SH-SY5Y (cell line): ENCODE measurements at regions not wholly inside any gene's neighbourhood (a gene's known extent, or its start where the extent isn't known, plus 50 kb on each side); places are given as distances from the start of the nearest gene placed in this dataset.
A peak's percentile ranks its signal among the peaks of the same experiment; 100 is the strongest.

ENCODE experiments used
- GATA2 ChIP-seq: IDR thresholded peaks from 2 replicates; pipeline ENCODE4 v1.6.1; 2011; ENCODE audit warnings: mild to moderate bottlenecking, low read depth, low read length
- GATA3 ChIP-seq: IDR thresholded peaks from 2 replicates; pipeline ENCODE4 v1.6.1; 2011; ENCODE audit warnings: low read depth, mild to moderate bottlenecking, low read length, moderate library complexity

DNA sequence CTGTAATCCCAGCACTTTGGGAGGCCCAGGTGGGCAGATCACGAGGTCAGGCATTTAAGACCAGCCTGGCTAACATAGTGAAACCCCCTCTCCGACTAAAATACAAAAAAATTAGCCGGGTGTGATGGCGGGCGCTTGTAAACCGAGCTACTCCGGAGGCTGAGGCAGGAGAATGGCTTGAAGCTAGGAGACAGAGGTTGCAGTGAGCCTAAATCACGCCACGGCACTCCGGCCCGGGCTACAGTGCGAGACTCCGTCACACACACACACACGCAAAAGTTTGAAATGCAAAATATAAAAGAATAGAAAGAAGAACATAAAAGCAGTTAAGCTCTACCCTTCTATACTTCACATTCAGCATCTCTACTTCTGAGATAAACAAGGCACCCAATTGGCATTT, 1165.9 kb upstream of the CNTN5 start:
- TF ChIP-seq GATA2: no peak
- no peak for TF ChIP-seq GATA3

DNA sequence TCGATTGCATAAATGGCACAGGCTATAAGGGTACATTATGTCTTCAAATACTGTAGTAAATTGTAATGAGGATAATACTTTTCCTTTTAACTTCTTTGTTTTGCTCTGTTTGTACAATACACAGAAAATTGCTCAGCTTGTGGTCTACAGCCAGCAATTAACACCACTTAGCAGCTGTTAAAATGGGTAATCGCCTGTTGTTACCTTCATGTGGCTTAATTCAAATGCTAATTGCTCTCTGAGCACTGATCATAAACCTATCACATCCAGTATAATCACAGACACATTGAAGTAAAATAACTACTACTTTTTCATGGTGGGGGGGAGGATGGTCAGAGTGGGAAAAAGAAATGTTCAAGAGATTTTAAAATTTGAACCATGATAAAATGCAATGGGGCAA, 1164.1 kb upstream of the CNTN5 start:
- TF ChIP-seq GATA3: no peak
- no peak for TF ChIP-seq GATA2

DNA sequence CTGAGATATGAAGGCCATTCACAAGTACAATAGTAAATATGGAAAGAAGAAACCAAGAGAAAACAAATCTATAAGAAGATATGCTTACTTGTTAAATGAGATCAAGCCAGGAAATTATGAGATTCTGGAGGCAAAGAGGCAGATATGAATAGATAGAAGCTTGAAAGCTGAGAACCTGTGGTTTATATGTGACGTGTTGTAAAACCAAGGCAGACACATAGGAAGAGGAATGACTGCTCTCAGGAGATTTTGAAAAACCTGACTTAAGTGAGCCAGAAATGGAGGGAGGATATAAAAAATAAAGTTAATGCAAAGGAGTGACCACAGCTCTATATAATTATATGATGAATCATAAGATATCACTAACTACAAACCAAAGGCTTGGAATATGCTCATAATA, 1160.5 kb upstream of the CNTN5 start:
- TF ChIP-seq GATA3: no peak
- no peak for TF ChIP-seq GATA2

DNA sequence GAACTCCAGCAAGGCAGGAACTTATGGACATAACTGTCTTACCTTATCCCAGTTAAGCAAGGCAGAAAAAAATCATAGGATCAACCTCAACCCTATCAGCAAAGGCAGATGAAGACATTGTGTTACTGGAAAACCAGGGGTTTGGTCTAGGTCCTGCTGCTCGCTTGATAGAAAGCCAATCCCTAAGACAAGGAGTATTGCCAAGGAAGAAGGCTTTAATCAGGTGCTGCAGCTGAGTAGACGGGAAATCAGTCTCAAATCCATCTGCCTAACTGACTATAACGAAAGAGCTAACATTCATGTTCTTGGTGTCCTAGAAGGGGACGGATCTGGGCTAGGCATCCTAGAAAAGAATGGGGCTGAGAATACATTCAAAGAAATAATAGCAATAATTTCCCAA, 1158.7 kb upstream of the CNTN5 start:
- no peak for TF ChIP-seq GATA2
- no peak for TF ChIP-seq GATA3

DNA sequence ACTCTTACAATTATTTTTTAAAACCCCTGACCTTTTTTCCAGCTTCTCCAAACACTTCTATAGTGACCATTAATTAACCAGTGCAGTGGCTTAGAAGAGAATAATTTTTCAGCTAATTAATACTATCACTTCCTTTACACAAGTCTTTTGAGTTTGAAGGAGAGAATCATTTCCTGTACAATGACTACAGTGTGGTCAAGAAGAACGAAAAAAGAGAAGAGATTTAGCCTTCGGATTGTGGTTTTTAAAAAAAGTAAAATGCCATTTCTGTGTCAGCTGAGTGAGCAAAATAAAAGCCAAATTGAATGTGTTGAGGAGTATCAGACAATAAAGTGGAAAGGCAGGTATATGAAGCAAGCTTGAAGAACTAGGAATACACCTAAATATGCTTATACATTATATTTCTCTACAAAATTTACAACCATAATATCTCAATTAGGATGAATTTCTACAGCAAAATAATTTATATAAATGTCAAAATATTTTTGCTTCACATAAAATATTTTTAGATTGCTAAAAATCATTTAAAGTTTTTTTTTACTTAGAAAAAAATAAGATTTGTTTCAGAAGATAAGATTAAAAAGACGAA, 1155.2 kb upstream of the CNTN5 start:
- TF ChIP-seq GATA3 (no peak), GATA2 (no peak)

DNA sequence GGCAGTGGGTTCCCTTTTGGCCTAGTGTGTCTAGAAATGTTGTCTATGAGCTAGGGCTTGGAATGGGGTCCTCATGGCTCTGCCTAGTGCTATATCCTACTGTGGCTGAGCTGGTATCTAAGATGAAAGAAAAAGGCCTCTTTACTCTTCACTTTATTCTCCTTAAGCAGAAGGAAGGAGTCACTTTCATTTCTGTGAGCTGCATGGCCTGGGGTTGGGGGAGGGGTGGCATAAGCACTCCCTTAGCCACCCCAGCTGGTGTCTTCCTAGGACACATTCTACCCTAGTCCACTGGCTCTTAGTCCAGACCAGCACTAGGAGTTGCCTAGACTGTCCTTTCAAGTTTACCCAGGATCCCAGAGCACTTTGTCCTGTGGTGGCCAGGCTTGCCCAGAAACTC, 1148.9 kb upstream of the CNTN5 start:
- TF ChIP-seq GATA3 (no peak), GATA2 (no peak)

DNA sequence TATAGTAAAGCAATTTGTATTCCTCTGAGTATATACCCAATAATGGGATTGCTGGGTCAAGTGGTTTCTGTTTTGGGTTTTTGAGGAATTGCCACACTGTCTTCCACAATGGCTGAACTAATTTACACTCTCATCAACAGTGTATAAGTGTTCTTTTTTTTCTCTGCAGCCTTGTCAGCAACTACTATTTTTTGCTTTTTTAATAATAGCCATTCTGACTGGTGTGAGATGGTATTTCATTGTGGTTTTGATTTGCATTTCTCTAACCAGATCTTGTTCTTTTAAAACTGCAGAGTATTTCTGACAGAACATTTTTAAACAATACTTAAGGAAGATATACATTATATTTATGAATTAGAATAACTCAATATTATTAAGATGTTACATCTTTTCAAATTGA, 1140.5 kb upstream of the CNTN5 start:
- TF ChIP-seq GATA2: no peak
- TF ChIP-seq GATA3: no peak

DNA sequence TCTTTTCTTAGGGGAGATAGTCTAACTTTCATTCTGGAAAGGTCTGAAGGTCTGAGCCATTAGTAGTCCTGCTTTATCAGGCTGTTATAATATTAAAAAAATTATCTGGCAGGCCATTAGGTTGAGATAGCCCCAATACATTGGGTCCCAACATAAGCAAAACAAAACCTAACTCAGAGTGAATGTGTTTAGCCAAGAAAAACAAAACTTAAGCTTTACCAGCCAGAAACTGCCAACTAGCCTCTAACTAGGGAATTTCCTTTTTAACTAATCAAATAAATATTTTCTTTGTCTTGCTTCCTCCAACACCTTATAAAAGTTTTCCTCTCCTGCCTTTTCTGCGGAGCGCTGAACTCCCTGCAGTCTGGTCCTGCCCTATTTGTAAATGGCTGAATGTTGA, 1137.7 kb upstream of the CNTN5 start:
- TF ChIP-seq GATA2 (no peak), GATA3 (no peak)

DNA sequence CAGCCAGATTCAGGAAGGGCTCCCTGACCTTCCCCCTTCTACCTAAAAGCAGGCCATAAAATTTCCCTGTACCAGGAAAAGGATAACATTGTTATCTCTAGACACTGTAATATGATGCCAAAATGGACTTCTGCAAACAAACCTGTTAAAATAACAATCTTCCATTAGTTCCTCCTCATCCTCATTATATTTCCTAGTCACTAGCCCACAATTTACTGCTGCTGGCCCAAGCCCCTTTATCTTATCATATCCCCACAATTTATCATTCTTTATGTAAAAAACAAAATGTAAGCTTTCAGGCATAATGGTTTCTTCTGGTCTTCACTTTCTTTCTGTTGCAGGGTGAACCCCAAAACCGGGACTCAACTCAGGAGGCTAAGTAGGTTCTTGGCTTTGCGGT, 1132.1 kb upstream of the CNTN5 start:
- TF ChIP-seq GATA3: no peak
- TF ChIP-seq GATA2: no peak

DNA sequence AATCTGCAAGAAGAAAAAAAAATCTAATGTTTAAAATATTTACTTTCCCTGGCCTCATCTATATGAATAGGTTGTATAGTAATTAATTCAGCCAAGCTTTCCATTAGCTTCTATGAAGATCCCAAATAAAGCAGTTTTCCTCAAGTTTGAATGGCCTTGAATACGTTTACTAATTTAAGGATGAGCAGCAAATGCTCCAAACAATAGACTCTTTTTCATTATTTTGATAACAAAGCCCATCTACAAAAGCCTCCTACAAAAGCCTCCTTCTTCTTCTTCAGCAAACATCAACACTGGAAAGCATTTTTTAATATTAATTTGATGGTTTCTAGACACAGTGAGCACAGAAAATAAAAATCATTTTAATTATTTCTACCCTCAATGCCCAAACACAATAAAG, 1130.3 kb upstream of the CNTN5 start:
- TF ChIP-seq GATA2 (no peak), GATA3 (no peak)

DNA sequence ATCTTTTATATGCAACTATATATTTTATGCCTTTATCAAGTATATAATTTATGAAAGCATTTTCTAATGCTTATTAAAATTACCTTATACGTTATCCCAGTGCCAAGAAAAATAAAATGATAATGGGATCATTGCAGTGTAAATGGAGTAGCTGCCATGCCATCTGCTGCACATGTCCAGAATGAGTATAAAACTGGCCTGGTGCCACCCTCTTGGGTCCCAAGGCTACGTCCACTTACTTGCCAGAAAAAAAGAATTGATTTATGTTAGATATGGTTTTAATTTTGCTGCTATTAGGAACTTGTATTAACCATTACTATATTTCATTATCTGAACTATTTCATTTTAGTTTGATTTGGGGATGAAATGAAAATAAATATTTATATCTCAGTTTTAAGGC, 1127.1 kb upstream of the CNTN5 start:
- TF ChIP-seq GATA3: no peak; the same call in 1 of the 2 replicates
- peak; percentile 56; the same call in 1 of the 2 replicates for TF ChIP-seq GATA2

DNA sequence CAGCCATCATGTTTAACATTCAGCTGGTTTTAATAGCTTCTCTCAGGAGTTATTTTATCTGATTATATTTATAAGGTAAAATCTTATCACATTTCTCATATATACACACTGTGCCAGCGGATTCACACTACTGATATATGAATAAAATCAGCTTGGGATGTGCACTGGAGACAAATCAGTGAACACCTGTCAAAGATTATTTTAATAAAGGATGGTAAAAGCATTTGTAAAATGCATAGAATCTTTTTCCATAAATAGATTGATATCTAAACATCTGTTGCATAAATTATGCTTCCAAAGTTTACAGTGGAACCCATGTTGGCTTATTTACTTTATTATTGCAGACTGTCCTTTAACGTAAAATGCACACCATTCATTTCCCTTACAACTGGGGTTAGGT, 1125.8 kb upstream of the CNTN5 start:
- no peak for TF ChIP-seq GATA2
- peak; percentile 66 for TF ChIP-seq GATA3

DNA sequence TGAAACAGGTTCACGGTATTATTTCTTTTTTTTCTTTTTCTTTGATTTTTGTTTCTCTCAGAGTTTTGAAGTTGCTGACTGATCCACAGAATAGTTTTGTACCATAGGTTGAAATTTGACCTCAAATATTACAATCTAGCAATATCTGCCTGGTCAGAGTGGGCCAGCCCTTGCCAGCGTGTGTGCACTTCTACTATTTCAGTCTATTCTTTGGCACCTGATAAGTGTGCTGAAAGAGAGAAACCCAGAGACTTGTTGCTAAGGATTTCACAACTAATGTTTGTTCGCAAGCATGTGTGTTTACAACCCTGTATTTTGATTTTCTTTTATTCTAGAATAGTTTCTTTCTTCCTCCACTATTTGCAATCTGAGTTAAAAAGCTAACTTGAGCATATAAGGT, 1125.2 kb upstream of the CNTN5 start:
- no peak for TF ChIP-seq GATA2
- no peak for TF ChIP-seq GATA3

DNA sequence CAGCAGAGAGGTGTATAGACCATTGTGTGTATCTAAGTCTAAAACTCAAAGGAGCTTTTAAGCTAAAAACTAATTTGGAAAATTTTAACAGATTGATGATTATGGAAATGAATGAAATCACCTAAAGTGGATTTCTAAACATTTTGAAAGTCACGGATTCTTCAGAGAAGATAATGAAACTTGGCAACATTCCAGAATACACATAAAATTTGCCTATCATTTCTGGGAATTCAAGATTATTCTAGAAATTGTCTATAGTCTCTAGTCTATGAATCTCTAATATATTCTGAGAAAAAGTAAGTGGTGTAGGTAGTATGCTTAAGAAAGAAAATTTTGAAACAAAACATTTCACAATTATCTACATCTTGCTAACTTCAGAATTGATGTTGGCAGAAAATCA, 1117.9 kb upstream of the CNTN5 start:
- TF ChIP-seq GATA3 (no peak), GATA2 (no peak)

DNA sequence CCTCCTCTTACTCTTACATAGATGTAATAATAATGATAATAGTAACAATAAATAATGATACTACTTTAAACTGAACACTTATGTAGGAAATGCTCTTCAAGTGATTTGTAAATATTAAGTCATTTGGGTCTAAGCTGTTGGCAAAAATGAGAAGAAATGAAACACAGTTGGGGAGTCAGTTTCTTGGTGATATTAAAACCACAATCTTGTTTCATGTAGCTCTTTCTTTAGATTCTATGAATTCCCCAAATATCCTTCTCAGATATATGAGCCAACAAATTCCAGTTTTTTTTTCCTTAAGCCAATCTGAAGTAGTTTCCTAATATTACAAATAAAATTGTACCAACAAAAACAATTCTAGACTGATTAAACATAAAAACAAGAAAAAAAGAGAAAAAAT, 1115.6 kb upstream of the CNTN5 start:
- TF ChIP-seq GATA2 (no peak), GATA3 (no peak)

DNA sequence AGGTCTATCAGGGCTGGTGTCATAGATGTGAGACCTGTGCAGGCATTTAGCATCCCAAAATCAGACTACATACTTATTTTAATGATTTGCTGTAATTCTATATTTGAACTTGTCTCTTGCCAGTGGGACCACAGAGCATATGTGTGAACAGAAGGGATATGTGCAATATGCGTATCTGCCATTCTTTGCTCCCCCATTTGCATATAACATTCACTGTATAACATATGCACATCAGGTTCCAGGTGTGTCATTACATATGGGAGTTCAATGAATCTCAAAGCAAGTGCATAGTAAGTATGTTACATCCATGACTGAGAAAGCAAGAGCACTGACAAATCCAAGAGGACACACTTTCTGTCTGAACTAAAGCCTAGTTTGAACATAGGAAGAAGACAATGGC, 1115.1 kb upstream of the CNTN5 start:
- TF ChIP-seq GATA2 (no peak), GATA3 (no peak)

DNA sequence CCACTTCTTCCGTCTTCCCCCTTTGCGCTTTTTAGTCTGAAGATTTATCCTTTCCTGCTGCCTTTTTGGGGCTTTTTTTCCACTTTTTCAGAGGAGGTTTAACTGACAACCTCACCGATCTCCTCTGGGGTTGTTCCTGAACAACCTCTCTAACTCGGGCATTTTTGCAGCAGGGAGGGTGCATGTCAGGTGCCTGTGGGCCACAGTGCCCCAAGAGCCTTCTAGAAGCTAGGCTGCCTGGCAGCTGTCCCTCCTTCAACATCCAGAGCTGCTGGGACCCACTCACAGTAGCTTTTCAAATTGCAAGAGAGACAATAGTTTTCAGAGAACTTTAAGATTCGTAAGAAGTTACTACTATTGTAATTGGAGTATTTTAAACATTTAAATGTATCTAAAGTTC, 1112.4 kb upstream of the CNTN5 start:
- no peak for TF ChIP-seq GATA3
- TF ChIP-seq GATA2: no peak

DNA sequence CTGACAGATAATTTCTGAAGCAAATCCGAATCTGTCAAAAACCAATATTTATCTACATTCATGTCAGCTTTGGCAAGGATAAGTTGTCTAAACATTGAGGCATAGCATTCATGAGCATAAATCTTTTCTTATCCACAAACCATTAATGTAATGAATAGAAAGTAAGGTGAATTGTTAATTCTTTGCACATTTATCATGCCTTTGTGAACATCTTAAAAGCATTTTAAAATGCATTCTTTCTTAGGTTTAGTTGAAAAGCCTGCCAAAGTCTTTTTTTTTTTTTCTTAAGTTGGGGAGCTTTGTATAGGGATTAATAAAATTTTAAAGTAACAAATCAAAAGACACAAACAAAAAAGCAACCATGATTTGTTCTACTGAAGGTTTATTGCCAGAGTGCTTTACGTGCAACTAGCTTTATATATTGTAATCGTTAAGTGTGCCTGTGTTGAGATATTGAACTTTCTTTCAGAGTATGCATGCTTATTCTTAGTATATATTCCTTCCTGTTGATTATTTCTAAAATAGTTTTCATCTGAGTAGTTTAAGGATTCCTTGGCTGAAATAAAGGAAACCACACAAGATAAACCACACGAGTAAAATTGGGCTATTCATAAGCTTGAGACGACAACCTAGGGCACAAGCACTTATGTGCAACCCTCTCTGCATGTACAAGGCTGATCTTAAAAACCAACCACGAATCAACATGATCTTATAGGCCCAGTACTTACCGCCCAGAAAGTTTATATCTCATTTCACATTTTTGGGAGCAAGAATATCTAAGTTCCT, 1110.9 kb upstream of the CNTN5 start:
- TF ChIP-seq GATA3 (no peak), GATA2 (no peak)
